Activated B cell treated with CpG ODN at 0.5 μM for 24 hours (primary cell): ENCODE measurements at regions not wholly inside any gene's neighbourhood (a gene's known extent, or its start where the extent isn't known, plus 50 kb on each side); places are given as distances from the start of the nearest gene placed in this dataset.

Experiments used
- ATAC-seq: fragments of 200-7000 bp; cut with Tn5 transposase; one replicate; pipeline ENCODE4 v1.10.0; 2021; ENCODE audit warnings: low read depth, mild to moderate bottlenecking, moderate library complexity
- CTCF ChIA-PET: fragments of 350-600 bp; sonication (Branson Sonifier 250); formaldehyde crosslinking; loops from one replicate; lab custom pipeline; 2021; ENCODE audit warnings: antibody characterized with exemption; lab: Charles Lee
- POLR2A ChIA-PET: fragments of 350-600 bp; sonication (Branson Sonifier 250); formaldehyde crosslinking; loops from one replicate; lab custom pipeline; 2021; ENCODE audit warnings: antibody characterized with exemption; lab: Charles Lee
- DNase-seq: peaks from one replicate; pipeline ENCODE4 v3.0.0; 2022
- H3K27ac Mint-ChIP-seq: one replicate; pipeline ENCODE4 v1.8.0; 2020; ENCODE audit warnings: mixed read lengths
- H3K27me3 Mint-ChIP-seq: one replicate; pipeline ENCODE4 v1.8.0; 2021; ENCODE audit warnings: mixed read lengths
- H3K36me3 Mint-ChIP-seq: one replicate; pipeline ENCODE4 v1.8.0; 2021; ENCODE audit warnings: low read depth, mixed read lengths
- H3K4me1 Mint-ChIP-seq: one replicate; pipeline ENCODE4 v1.8.0; 2021; ENCODE audit warnings: mixed read lengths
- H3K4me3 Mint-ChIP-seq: one replicate; pipeline ENCODE4 v1.8.0; 2020; ENCODE audit warnings: mild to moderate bottlenecking, mixed read lengths
- H3K9me3 Mint-ChIP-seq: one replicate; pipeline ENCODE4 v1.8.0; 2020; ENCODE audit warnings: mixed read lengths
- intact Hi-C: fragments of 100-400 bp; cut with micrococcal nuclease; formaldehyde crosslinking; loops from one replicate; pipeline ENCODE4 v1.15.1; 2024
- TF ChIP-seq, protein P1 (sequence below): fragments of 200-600 bp; IDR thresholded peaks from one replicate; pipeline ENCODE4 v1.8.0; 2022; ENCODE audit warnings: antibody characterized with exemption, mild to moderate bottlenecking

GRCh38 chr6:47379328-47379727 is 69.6 kb upstream of the TNFRSF21 start:
- H3K9me3 Mint-ChIP-seq = peaks cover 6% of the 10 kb centered on the region
- H3K27me3 Mint-ChIP-seq = peaks cover 12% of the 10 kb centered on the region
- H3K36me3 Mint-ChIP-seq = no peaks in the 10 kb centered on the region
- DNase-seq (no peak), ATAC-seq (no peak)
- H3K4me1 Mint-ChIP-seq = peaks cover 9% of the 10 kb centered on the region
- TF ChIP-seq, protein P1, sequence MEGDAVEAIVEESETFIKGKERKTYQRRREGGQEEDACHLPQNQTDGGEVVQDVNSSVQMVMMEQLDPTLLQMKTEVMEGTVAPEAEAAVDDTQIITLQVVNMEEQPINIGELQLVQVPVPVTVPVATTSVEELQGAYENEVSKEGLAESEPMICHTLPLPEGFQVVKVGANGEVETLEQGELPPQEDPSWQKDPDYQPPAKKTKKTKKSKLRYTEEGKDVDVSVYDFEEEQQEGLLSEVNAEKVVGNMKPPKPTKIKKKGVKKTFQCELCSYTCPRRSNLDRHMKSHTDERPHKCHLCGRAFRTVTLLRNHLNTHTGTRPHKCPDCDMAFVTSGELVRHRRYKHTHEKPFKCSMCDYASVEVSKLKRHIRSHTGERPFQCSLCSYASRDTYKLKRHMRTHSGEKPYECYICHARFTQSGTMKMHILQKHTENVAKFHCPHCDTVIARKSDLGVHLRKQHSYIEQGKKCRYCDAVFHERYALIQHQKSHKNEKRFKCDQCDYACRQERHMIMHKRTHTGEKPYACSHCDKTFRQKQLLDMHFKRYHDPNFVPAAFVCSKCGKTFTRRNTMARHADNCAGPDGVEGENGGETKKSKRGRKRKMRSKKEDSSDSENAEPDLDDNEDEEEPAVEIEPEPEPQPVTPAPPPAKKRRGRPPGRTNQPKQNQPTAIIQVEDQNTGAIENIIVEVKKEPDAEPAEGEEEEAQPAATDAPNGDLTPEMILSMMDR = no peak
- intact Hi-C loops = no loop called here
- ChIA-PET CTCF (no interaction called here), POLR2A (no interaction called here)
- H3K4me3 Mint-ChIP-seq = no peak overlapping the region
- H3K27ac Mint-ChIP-seq = no peak overlapping the region

- H3K27ac Mint-ChIP-seq = no peak overlapping the region
- H3K4me3 Mint-ChIP-seq = no peak overlapping the region
- H3K27me3 Mint-ChIP-seq = peaks cover 12% of the 10 kb centered on the region
- peaks cover 8% of the 10 kb centered on the region for H3K4me1 Mint-ChIP-seq
- ChIA-PET CTCF (no interaction called here), POLR2A (no interaction called here)
- peaks cover 6% of the 10 kb centered on the region for H3K9me3 Mint-ChIP-seq
- no peak for DNase-seq
- H3K36me3 Mint-ChIP-seq = no peaks in the 10 kb centered on the region
- TF ChIP-seq, protein P1 = no peak
- intact Hi-C loops = no loop called here
- ATAC-seq = no peak
Measured at GRCh38 chr6:47380251-47380650, 70.5 kb upstream of the TNFRSF21 start.

- ChIA-PET CTCF (no interaction called here), POLR2A (no interaction called here)
- H3K4me1 Mint-ChIP-seq = peaks cover 4% of the 10 kb centered on the region
- intact Hi-C loops = no loop called here
- ATAC-seq (no peak), DNase-seq (no peak)
- peaks cover 12% of the 10 kb centered on the region for H3K27me3 Mint-ChIP-seq
- TF ChIP-seq, protein P1 = no peak
- no peak overlapping the region for H3K27ac Mint-ChIP-seq
- H3K4me3 Mint-ChIP-seq = no peak overlapping the region
- H3K36me3 Mint-ChIP-seq = no peaks in the 10 kb centered on the region
- peaks cover 6% of the 10 kb centered on the region for H3K9me3 Mint-ChIP-seq
Measured at GRCh38 chr6:47381036-47381435, 71.3 kb upstream of the TNFRSF21 start.

DNA sequence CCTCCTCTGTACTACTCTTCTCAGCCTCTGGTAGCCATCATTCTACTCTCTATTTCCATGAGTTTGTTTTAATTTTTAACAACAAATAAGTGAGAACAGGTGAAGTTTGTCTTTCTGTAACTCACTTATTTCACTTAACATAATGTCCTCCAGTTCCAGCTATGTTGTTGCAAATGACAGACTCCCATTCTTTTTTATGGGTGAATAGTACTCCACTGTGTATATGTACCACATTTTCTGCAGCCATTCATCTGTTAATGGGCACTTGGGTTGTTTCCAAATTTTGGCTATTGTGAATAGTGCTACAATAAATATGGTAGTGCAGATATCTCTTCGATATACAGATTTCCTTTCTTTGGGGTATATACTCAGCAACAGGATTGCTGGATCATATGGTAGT is 73.7 kb upstream of the TNFRSF21 start:
- ChIA-PET POLR2A (no interaction called here), CTCF (no interaction called here)
- TF ChIP-seq, protein P1 = no peak
- ATAC-seq = no peak
- no peak overlapping the region for H3K27ac Mint-ChIP-seq
- peaks cover 11% of the 10 kb centered on the region for H3K27me3 Mint-ChIP-seq
- peaks cover 14% of the 10 kb centered on the region for H3K9me3 Mint-ChIP-seq
- no peak overlapping the region for H3K4me3 Mint-ChIP-seq
- no peak for DNase-seq
- H3K4me1 Mint-ChIP-seq = no peaks in the 10 kb centered on the region
- H3K36me3 Mint-ChIP-seq = no peaks in the 10 kb centered on the region
- intact Hi-C loops = no loop called here

DNA sequence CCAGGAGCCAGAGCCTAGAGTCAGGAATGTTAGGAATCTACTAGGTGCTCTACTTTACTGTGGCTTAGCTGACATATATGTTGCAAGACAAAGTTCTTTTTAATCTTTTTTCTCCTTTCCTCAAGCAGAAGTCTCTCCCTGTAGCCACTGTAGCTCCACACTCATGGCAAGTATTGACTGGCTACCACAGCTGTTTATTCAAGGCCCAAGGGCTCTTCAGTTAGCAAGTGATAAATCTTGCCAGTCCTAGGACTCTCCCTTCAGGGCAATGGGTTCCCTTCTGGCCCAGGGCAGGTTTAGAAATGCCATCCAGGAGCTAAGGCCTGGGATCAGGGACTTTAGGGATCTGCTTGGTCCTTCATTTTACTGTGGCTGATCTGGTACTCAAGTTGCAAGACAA is 82.0 kb upstream of the TNFRSF21 start:
- Mint-ChIP-seq H3K36me3 (no peaks in the 10 kb centered on the region), H3K9me3 (peaks cover 22% of the 10 kb centered on the region), H3K27me3 (peaks cover 4% of the 10 kb centered on the region), H3K4me1 (no peaks in the 10 kb centered on the region), H3K27ac (no peak overlapping the region), H3K4me3 (no peak overlapping the region)
- POLR2A ChIA-PET = no interaction called here
- DNase-seq (no peak), ATAC-seq (no peak)
- intact Hi-C loops = no loop called here
- TF ChIP-seq, protein P1 = no peak
- CTCF ChIA-PET = no interaction called here
